HG03354 (cell line): ENCODE measurements at regions not wholly inside any gene's neighbourhood (a gene's known extent, or its start where the extent isn't known, plus 50 kb on each side); places are given as distances from the start of the nearest gene placed in this dataset.

ENCODE experiments used
- ATAC-seq: cut with Tn5 transposase; IDR thresholded peaks from one replicate; pipeline ENCODE4 v1.9.1; 2021; ENCODE audit warnings: mild to moderate bottlenecking; ENCODE audit not compliant: unreplicated experiment, poor library complexity, severe bottlenecking

- no peak for ATAC-seq
Observed at GRCh38 chr17:13735444-13735843, 133.7 kb upstream of the HS3ST3A1 start.

DNA sequence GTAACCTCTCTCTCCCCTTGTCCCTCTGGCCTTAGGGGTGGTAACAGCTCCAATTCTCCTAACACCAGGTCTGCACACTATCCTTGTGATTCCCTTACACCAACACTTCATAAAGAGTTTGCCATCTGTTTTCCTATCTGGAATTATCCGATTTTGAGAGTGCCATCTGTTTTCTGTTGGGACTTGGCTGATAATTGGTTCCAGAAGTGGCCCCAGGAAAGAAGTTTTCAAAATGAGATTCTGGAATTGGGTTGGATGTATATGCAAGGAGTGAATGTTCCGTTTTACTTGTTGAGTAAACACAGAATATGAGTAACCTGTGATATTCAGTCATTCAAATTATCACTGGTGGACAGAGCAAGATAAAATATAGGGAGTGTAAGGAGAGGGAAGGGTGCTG lies 134.1 kb upstream of the HS3ST3A1 start:
- no peak for ATAC-seq

DNA sequence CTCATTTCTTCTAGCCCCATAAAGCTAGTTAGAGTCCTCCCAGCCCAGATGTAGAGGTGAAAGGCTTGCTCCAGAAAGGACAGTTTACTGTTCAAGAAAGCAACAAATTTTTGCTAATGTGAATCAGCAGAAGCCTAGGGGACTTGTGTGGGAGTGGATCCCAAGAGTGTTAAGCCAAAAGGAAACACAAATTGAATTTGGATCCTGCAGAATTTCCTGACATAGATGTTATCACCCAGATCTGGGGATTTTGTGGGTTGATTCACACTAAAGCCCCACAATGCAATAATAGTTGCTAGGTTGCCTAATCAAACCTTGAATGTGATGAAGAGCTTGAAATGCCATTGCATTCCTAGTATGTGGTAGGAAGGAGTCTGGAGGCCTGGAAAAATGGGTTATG lies 135.2 kb upstream of the HS3ST3A1 start:
- no peak for ATAC-seq

DNA sequence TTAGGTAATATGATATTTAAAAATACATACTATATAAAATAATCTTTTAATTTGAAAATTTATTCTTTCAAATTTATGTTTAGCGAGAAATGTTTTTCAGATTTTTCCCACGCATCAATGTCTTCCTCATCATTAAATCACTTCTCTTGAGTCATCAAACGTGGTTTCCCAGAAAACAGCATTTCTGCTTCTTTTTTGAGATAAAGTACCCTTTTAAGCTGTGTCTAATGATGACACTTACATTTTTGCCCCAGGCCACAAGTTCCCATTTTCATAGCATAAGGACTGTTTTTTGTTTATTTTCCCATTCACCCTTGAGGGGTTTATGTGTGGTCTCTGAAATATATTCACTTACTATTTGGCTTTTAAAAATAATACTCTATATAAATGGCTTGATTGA lies 139.0 kb upstream of the HS3ST3A1 start:
- no peak for ATAC-seq

GRCh38 chr17:13741744-13742143 lies 140.0 kb upstream of the HS3ST3A1 start:
- no peak for ATAC-seq

DNA sequence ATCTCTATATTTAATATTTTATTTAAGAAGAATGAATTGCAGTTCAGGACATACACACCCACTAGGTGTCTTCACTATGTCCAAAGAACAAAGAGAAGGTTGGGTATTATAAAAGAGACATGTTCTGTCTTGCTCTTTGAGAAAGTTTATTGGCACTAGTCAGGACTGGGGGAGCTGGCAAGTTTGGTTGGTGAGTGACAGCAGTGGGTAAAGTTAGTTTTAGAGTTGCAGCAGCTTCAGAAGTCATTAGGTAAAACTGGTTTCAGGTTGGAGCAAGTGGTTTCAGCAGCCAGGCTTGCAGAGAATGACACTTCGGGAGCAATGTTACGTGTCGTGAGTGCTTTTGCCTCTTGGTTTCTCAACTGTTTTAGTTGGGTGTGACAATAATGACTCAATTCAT lies 142.2 kb upstream of the HS3ST3A1 start:
- no peak for ATAC-seq

- no peak for ATAC-seq
Observed at GRCh38 chr17:13746404-13746803, 144.7 kb upstream of the HS3ST3A1 start.

GRCh38 chr17:13749166-13749890 lies 147.6 kb upstream of the HS3ST3A1 start:
- no peak for ATAC-seq

GRCh38 chr17:13749891-13750235 lies 148.1 kb upstream of the HS3ST3A1 start:
- ATAC-seq = no peak

DNA sequence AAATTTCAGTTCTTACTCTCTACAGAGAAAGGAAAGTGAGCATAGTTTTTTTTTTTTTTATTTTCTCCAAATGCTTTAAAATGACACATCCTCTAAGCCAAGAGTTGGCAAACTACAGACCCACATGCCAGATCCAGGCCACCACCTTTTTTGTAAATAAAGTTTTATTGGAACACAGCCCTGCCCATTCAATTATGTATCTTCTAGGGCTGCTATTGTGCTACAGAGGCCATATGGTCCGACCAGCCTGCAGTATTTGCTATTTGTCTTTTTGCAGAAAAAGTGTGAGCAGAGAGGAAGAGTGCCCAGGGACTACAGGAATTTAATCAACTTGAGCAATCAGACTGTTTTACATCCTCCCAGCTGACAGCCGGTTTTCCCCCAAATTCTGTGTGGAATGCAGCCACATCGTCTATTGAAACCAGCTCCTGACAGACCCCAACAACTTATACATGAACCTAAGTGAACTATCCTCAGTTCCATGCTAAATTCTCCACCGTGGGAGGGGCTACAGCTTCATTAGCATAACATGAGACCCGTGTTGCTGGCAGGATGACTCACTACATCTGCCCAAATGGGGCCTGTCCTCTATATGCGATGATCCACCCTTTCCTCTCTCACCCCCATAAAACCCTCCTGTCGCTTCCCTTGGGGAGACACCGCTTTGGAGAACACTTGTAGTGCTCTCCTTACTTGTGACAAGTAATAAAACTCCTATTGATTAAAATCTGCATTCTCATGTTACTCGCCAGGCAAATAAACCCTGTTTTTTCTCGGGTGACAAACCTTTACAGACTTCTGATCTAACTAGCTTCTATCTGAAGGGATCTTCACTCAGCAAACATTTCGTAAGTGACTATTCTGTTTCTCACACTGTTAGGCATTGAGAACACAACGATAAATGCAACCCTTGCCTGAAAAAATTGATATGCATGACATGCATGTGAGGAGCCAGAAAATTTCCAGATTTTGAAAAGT lies 149.4 kb upstream of the HS3ST3A1 start:
- ATAC-seq = no peak

GRCh38 chr17:13753154-13753553 lies 151.4 kb upstream of the HS3ST3A1 start:
- no peak for ATAC-seq

DNA sequence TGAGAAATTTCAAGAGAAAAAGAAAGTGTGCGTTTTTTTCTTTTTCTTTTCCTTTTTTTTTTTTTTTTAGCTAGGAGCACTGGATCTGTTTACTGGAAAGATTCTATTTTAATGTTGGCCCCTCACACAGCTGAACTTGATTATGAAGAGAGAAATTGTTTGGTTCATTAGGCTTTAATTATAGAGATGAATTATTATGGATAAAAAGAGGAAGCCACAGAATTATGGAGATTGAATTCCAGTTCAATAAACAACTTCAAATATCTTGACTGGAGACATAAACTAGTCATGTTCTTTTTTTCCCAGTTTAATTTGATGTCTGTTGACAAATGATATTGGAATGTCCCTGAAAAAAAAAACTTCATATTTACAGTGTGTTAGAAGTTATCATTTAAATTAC lies 152.0 kb upstream of the HS3ST3A1 start:
- ATAC-seq = no peak

GRCh38 chr17:13755851-13756250 lies 154.1 kb upstream of the HS3ST3A1 start:
- no peak for ATAC-seq

DNA sequence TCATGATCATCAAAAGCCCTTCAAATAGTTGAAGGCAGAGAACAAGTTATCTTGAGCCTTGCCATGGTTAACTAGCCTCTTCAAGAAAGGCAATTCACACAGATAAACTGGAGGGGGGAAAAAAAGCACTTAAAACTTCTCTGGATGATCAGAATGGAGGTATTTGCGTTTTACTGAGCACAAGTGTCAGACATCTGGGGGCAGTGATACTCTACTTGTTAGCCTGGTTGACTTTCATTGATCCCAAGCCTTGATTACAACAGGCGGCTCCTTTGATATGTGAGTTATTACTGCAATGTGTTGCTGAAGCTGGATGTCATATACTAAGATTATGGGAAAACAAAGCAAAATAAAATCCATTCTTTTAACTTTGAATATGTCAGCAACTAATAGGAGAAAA lies 155.0 kb upstream of the HS3ST3A1 start:
- no peak for ATAC-seq

DNA sequence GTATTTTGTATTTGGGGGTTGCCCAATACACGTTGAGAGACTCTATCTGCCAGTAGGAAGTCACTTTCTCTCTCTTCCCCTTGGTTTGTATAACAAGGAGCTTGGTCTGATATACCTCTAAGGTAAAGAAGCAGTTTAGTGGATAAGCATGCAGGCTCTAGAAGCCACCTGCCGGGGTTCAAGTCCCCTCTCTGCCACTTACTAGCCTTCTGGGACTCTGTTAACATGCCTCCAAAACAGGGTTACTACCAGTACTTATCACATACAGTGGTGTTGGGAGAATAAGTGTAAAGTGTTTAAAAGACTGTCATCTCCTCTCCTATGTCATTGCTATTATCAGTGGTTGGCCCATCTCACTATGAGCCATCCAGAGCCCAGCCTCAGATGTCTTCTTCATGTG lies 156.1 kb upstream of the HS3ST3A1 start:
- ATAC-seq = no peak

DNA sequence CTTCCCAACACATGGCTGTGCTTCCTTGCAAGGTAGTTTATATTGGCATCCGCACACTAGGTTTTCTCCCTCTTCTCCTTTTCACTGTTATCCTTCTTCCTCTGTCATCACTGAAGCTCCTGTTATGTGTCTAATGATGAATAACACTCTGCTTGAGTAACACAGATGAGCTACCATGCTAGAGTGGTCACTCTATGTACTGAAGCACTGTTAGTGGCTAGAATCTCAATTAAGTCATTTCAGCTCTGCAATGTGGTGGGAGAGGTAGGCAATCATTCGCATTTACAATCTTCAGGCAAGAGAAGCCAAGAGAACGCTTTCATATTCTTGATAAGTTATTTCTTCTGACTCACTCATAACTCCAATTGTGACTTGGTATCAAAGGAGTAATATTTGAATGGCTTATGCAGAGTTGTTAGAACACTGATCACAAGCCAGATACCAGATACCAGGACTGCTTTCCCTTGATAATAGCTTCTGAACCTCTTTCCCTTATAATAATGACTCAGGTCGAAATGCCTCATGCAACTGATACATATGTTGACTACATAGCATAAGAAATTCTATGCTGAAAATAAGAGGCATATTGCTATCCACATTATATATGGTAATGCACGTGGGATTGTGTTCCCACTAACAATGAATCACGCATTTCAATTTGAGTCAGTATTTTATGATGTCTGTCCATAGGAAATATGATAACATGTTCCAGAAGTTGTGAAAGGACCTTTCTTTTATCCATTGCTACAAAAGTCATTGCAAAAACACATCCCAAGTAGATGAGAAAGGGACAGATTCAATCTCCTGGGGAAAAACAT lies 158.0 kb upstream of the HS3ST3A1 start:
- no peak for ATAC-seq

- ATAC-seq = no peak
Observed at GRCh38 chr17:13761038-13761603, 159.4 kb upstream of the HS3ST3A1 start.

- no peak for ATAC-seq
Observed at GRCh38 chr17:13765701-13766100, 164.0 kb upstream of the HS3ST3A1 start.

GRCh38 chr17:13770702-13771101 lies 169.0 kb upstream of the HS3ST3A1 start:
- ATAC-seq = no peak

DNA sequence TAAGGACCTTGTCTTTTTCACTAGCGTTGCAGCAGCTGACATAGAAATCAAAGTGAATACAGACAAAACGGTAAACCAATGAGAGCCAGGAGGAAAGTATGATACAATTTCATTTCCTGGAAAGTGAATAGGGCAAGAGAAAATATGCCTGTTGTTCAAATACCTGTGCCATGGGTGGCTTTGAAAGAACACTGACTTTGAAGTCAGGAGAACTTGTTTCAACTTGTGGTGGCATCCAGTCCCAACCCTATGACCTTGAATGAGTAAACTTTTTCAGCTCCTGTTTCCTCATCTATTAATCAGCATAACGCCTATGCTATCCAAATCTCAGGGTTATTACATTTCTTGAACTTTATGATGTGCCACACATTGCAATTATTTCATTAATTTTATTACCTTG lies 173.7 kb upstream of the HS3ST3A1 start:
- ATAC-seq = no peak
